Mucosa of descending colon (tissue), 3 donors: ENCODE measurements at regions not wholly inside any gene's neighbourhood (a gene's known extent, or its start where the extent isn't known, plus 50 kb on each side); places are given as distances from the start of the nearest gene placed in this dataset.

ENCODE experiments used
- ATAC-seq: fragments of 200-7000 bp; cut with Tn5 transposase; one replicate; pipeline ENCODE4 v1.9.1; 2020; ENCODE audit warnings: mild to moderate bottlenecking, moderate library complexity
- DNase-seq, 3 donors: peaks; one replicate each; pipeline ENCODE4 v3.0.0-alpha.2; 2020
- H3K36me3 ChIP-seq: fragments of 200-600 bp; one replicate; pipeline ENCODE4 v1.8.0; 2021; ENCODE audit warnings: low read depth, mild to moderate bottlenecking
- H3K4me1 ChIP-seq: fragments of 200-600 bp; one replicate; pipeline ENCODE4 v1.8.0; 2021; ENCODE audit warnings: low read depth, mild to moderate bottlenecking
- H3K4me3 ChIP-seq: fragments of 200-600 bp; one replicate; pipeline ENCODE4 v1.8.0; 2021; ENCODE audit warnings: mild to moderate bottlenecking
- H3K9me3 ChIP-seq: fragments of 200-600 bp; one replicate; pipeline ENCODE4 v1.8.0; 2021; ENCODE audit warnings: mild to moderate bottlenecking
- intact Hi-C, 2 donors: fragments of 100-400 bp; cut with DNase I in 1 of 2; cut with micrococcal nuclease in 1 of 2; formaldehyde crosslinking; loops; one replicate each; pipeline versions ENCODE4 v1.11.0 to v1.11.1; 2022; cut with DNase I, micrococcal nuclease
- TF ChIP-seq, protein P1 (sequence below): fragments of 200-600 bp; IDR thresholded peaks from one replicate; pipeline ENCODE4 v1.8.0; 2022; ENCODE audit warnings: antibody characterized with exemption, mild to moderate bottlenecking
- donor health status: DM: no; HTN: no; CAD: no; lungs with moderate emphysema.
- donor health status: DM: no; HTN: no; CAD: no.
- donor health status: DM: no; HTN: yes; CAD: no.

DNA sequence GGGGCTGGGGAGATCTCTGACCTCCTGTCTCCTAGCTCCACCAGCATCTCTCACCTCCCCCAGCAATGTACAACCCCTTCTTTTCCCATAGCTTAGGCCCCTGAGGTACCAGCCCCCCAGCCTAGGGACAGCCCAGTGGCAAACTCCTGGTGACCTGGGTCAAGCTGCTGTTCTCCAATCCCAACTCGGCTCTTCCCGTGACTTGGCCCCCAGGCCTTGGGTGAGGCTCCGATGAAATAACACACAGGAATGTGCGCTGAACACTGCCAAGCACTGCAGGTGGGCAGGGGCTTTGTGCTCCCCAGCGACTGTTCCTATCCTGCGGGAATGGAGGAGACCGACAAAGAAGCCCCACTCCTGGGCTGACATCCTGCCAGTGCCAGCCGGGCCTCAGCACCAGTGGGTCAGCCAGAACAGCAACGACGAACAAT, 63.7 kb upstream of the AMZ2 start:
- H3K4me1 ChIP-seq: no peaks in the 10 kb centered on the region
- H3K4me3 ChIP-seq: no peak overlapping the region
- no peaks in the 10 kb centered on the region for H3K36me3 ChIP-seq
- H3K9me3 ChIP-seq: no peaks in the 10 kb centered on the region
- intact Hi-C loops: no loop called here
- DNase-seq: no peak
- TF ChIP-seq, protein P1, sequence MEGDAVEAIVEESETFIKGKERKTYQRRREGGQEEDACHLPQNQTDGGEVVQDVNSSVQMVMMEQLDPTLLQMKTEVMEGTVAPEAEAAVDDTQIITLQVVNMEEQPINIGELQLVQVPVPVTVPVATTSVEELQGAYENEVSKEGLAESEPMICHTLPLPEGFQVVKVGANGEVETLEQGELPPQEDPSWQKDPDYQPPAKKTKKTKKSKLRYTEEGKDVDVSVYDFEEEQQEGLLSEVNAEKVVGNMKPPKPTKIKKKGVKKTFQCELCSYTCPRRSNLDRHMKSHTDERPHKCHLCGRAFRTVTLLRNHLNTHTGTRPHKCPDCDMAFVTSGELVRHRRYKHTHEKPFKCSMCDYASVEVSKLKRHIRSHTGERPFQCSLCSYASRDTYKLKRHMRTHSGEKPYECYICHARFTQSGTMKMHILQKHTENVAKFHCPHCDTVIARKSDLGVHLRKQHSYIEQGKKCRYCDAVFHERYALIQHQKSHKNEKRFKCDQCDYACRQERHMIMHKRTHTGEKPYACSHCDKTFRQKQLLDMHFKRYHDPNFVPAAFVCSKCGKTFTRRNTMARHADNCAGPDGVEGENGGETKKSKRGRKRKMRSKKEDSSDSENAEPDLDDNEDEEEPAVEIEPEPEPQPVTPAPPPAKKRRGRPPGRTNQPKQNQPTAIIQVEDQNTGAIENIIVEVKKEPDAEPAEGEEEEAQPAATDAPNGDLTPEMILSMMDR: no peak
- ATAC-seq: no peak

DNA sequence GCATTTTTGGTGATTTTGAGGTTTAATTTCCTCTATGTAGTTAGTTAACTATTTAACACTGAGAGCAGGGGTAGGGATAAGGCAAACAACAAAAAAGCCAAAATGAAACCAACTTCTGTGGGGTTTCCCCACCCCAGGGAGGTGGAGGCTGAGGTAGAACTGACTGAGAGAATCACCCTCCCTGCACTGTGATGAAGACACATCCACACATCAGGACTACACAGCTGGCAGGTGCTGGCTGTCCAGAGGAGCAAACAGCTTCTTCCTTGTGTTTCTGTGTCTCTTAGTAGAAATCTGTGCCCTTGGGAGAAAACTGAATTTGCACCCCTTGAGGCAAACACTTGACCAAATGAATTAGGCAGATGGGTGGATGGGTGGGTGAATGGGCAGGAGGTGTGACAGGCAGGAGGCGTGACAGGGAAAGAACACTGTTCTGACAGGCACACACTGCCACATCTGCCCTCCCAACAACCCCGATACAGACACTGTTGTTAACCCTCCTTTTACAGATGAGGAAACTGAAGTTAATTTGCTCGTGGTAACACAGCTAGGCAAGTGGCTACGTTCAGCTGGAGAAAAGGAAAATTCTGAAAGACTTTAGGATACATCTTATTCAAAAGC, 62.9 kb upstream of the AMZ2 start:
- Histone ChIP-seq H3K4me3 (no peak overlapping the region), H3K4me1 (no peaks in the 10 kb centered on the region), H3K36me3 (no peaks in the 10 kb centered on the region), H3K9me3 (no peaks in the 10 kb centered on the region)
- no peak for DNase-seq
- intact Hi-C loops: no loop called here
- TF ChIP-seq, protein P1: no peak
- ATAC-seq: peak; percentile 61

DNA sequence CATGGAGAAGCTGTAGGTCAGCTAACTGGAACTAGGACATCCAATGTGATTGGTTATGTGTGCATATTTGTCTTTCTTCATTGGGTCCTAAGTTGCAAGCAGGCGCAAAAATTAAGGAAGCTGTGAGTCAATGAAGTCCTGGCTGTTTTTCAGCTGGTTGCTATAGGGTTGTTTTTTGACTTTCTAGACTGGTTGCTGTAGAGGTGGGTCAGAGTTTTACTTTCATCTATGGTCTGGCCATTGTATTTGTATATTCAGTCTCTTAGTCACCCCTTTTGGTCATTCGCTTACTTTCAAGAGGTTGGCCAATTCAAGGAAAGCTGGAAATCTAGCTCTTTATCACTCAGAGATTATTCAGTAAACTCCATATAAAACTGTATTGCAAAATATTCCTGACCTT, 62.0 kb upstream of the AMZ2 start:
- TF ChIP-seq, protein P1: no peak
- no peak overlapping the region for H3K4me3 ChIP-seq
- intact Hi-C loops: no loop called here
- H3K4me1 ChIP-seq: no peaks in the 10 kb centered on the region
- H3K36me3 ChIP-seq: no peaks in the 10 kb centered on the region
- H3K9me3 ChIP-seq: no peaks in the 10 kb centered on the region
- ATAC-seq (no peak), DNase-seq (no peak)

GRCh38 chr17:68190495-68190894, 57.3 kb upstream of the AMZ2 start:
- TF ChIP-seq, protein P1: no peak
- H3K36me3 ChIP-seq: no peaks in the 10 kb centered on the region
- ATAC-seq (no peak), DNase-seq (no peak)
- H3K4me3 ChIP-seq: no peak overlapping the region
- H3K9me3 ChIP-seq: no peaks in the 10 kb centered on the region
- H3K4me1 ChIP-seq: no peaks in the 10 kb centered on the region
- intact Hi-C loops: no loop called here

- TF ChIP-seq, protein P1: no peak
- DNase-seq (no peak), ATAC-seq (no peak)
- Histone ChIP-seq H3K4me1 (peaks cover 27% of the 10 kb centered on the region), H3K9me3 (no peaks in the 10 kb centered on the region), H3K36me3 (no peaks in the 10 kb centered on the region), H3K4me3 (no peak overlapping the region)
- intact Hi-C loops: no loop called here
Observed at GRCh38 chr17:68195667-68196393, 52.0 kb upstream of the AMZ2 start.
